Choroid plexus epithelial cell (primary cell): ENCODE measurements at regions not wholly inside any gene's neighbourhood (a gene's known extent, or its start where the extent isn't known, plus 50 kb on each side); places are given as distances from the start of the nearest gene placed in this dataset.

ENCODE experiments used
- DNase-seq: peaks from one replicate; pipeline ENCODE4 v3.0.0-alpha.2; 2010; ENCODE audit warnings: low read depth
- H3K4me3 ChIP-seq: 2 replicates; pipeline ENCODE4 v1.5.1; 2011; ENCODE audit warnings: low read depth, mild to moderate bottlenecking, control low read depth, low read length, moderate library complexity
- TF ChIP-seq, protein P1 (sequence below): conservative IDR thresholded peaks from 2 replicates; pipeline ENCODE4 v1.5.1; 2011; ENCODE audit warnings: low read depth, mild to moderate bottlenecking, control low read depth, inconsistent platforms, low read length, moderate library complexity

- TF ChIP-seq, protein P1, sequence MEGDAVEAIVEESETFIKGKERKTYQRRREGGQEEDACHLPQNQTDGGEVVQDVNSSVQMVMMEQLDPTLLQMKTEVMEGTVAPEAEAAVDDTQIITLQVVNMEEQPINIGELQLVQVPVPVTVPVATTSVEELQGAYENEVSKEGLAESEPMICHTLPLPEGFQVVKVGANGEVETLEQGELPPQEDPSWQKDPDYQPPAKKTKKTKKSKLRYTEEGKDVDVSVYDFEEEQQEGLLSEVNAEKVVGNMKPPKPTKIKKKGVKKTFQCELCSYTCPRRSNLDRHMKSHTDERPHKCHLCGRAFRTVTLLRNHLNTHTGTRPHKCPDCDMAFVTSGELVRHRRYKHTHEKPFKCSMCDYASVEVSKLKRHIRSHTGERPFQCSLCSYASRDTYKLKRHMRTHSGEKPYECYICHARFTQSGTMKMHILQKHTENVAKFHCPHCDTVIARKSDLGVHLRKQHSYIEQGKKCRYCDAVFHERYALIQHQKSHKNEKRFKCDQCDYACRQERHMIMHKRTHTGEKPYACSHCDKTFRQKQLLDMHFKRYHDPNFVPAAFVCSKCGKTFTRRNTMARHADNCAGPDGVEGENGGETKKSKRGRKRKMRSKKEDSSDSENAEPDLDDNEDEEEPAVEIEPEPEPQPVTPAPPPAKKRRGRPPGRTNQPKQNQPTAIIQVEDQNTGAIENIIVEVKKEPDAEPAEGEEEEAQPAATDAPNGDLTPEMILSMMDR, result no peak
- DNase-seq, result no peak
- no peak overlapping the region for H3K4me3 ChIP-seq
Measured at GRCh38 chr10:127610816-127611215, 61.7 kb downstream of the NPS start.

- DNase-seq, result no peak
- no peak overlapping the region for H3K4me3 ChIP-seq
- TF ChIP-seq, protein P1, result no peak
Measured at GRCh38 chr10:127614484-127615017, 65.4 kb downstream of the NPS start.

DNA sequence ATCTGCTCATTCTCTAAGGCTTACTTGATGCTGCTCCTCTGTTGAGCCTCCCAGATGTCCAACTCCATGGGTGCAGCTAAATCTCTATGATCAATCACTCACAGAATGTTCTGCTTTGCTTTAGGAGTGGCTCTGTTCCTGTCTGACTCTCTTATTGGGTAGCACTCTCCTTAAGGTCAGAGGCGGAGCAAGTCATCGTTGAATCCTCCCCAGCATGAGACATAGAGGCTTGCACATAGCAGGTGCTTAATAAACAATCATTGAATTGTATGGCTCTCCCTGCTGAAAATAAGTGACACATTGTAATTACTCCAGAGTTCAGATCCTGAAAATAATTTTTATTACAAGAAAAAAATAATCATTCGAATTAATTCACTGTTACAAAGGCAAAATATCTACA lies 69.7 kb downstream of the NPS start:
- TF ChIP-seq, protein P1, result no peak
- H3K4me3 ChIP-seq, result no peak overlapping the region
- DNase-seq, result no peak

- no peak overlapping the region for H3K4me3 ChIP-seq
- no peak for DNase-seq
- TF ChIP-seq, protein P1, result no peak
Measured at GRCh38 chr10:127619546-127620325, 70.6 kb downstream of the NPS start.

GRCh38 chr10:127635882-127636281 lies 86.8 kb downstream of the NPS start:
- no peak for DNase-seq
- H3K4me3 ChIP-seq, result no peak overlapping the region
- TF ChIP-seq, protein P1, result no peak

DNA sequence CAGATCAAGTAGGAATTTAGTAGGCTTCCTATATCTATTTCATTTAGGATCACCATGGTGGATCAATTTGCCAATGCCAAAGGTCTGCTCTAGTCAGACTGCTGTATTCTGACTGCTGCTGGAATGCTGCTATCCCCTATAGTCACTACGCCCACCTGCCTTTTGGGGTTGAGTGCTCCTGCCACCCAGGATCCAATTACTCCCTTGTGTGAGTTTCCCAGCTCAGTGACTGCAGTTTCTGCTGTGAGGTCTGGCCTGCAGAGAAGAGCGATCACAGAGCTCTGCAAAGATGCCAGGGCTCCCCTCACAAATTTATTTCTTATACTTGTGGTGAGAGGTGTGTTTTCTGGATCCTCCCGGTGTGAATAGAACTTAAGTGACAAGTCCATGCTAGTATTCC lies 88.1 kb upstream of the FOXI2 start:
- TF ChIP-seq, protein P1, result no peak
- H3K4me3 ChIP-seq, result no peak overlapping the region
- no peak for DNase-seq

- no peak overlapping the region for H3K4me3 ChIP-seq
- DNase-seq, result peak; percentile 8
- TF ChIP-seq, protein P1, result peak; percentile 44
Measured at GRCh38 chr10:127649642-127650041, 87.3 kb upstream of the FOXI2 start.
